H1 (cell line): ENCODE measurements at regions not wholly inside any gene's neighbourhood (a gene's known extent, or its start where the extent isn't known, plus 50 kb on each side); places are given as distances from the start of the nearest gene placed in this dataset.

Experiments
- CTCF ChIA-PET: fragments of 300-600 bp; sonication (Branson Sonifier 250); formaldehyde crosslinking; loops from one replicate; lab custom pipeline; 2021; ENCODE audit not compliant: partially characterized antibody; lab: Charles Lee
- POLR2A ChIA-PET: fragments of 300-600 bp; sonication (Branson Sonifier 250); formaldehyde crosslinking; loops from one replicate; lab custom pipeline; 2021; ENCODE audit warnings: inconsistent platforms; ENCODE audit not compliant: partially characterized antibody; lab: Charles Lee
- DNase-seq, 2 experiments: peaks; one replicate each; pipeline versions ENCODE4 v3.0.0 to v3.0.0-alpha.2; 2010 to 2022; ENCODE audit warnings: low spot score in 2 of 2, low read depth in 1 of 2, mixed read lengths in 1 of 2
- FAIRE-seq: peaks from 2 replicates; lab custom pipeline; 2011; peaks lifted over from hg19 to GRCh38; lab: Jason Lieb, UNC
- H2AFZ ChIP-seq: 2 replicates; pipeline ENCODE4 v1.8.1; 2012; ENCODE audit warnings: low read length, inconsistent platforms
- H2AK5ac ChIP-seq: 2 replicates; pipeline ENCODE4 v1.6.1; 2013; ENCODE audit warnings: low read depth, low read length
- H2BK120ac ChIP-seq: replicated peaks from 2 replicates; pipeline ENCODE3; 2013; ENCODE audit warnings: low read depth, low read length, inconsistent platforms
- H2BK12ac ChIP-seq: 2 replicates; pipeline ENCODE4 v1.6.1; 2013; ENCODE audit warnings: low read depth, low read length
- H2BK15ac ChIP-seq: 2 replicates; pipeline ENCODE4 v1.6.1; 2013; ENCODE audit warnings: low read length
- H2BK20ac ChIP-seq: 2 replicates; pipeline ENCODE4 v1.6.1; 2013; ENCODE audit warnings: low read length
- H2BK5ac ChIP-seq: 2 replicates; pipeline ENCODE4 v1.6.1; 2013; ENCODE audit warnings: low read depth, low read length
- H3K14ac ChIP-seq: 2 replicates; pipeline ENCODE4 v1.6.1; 2013; ENCODE audit warnings: inconsistent platforms; ENCODE audit not compliant: insufficient read length
- H3K18ac ChIP-seq: 2 replicates; pipeline ENCODE4 v1.6.1; 2013; ENCODE audit warnings: low read length; ENCODE audit errors: extremely low read depth
- H3K23ac ChIP-seq: 2 replicates; pipeline ENCODE4 v1.6.1; 2013; ENCODE audit warnings: inconsistent platforms; ENCODE audit not compliant: insufficient read length
- H3K23me2 ChIP-seq: 2 replicates; pipeline ENCODE4 v1.6.1; 2013; ENCODE audit warnings: low read depth, low read length
- H3K27ac ChIP-seq: 2 replicates; pipeline ENCODE4 v1.6.1; 2011; ENCODE audit warnings: low read depth, low read length, inconsistent platforms
- H3K27me3 ChIP-seq, 4 experiments: replicated peaks in 1 of 4; 1 replicate in 1 of 4; 2 replicates in 3 of 4; pipeline versions ENCODE4 v1.6.1 to v1.8.1; 2011 to 2013; ENCODE audit warnings: low read length in 3 of 4, mild to moderate bottlenecking in 3 of 4, inconsistent platforms in 2 of 4, mixed read lengths in 2 of 4, moderate library complexity in 1 of 4; ENCODE audit not compliant: control insufficient read depth in 3 of 4, insufficient read depth in 3 of 4; ENCODE audit errors: extremely low read depth in 1 of 4
- H3K36me3 ChIP-seq, 4 experiments: 2 replicates each; pipeline versions ENCODE4 v1.6.1 to v1.8.1; 2011 to 2013; ENCODE audit warnings: mild to moderate bottlenecking in 4 of 4, low read length in 3 of 4, moderate library complexity in 2 of 4, control low read depth in 1 of 4, inconsistent platforms in 1 of 4; ENCODE audit not compliant: insufficient read depth in 4 of 4, control insufficient read depth in 2 of 4
- H3K4ac ChIP-seq: replicated peaks from 2 replicates; pipeline ENCODE3; 2013; ENCODE audit warnings: low read length, low read depth, mixed read lengths, inconsistent platforms; ENCODE audit not compliant: insufficient read length
- H3K4me1 ChIP-seq, 4 experiments: replicated peaks in 1 of 4; 1 replicate in 1 of 4; 2 replicates in 3 of 4; pipeline versions ENCODE4 v1.6.1 to v1.8.1; 2011 to 2013; ENCODE audit warnings: low read length in 3 of 4, inconsistent platforms in 2 of 4, mixed read lengths in 1 of 4; ENCODE audit not compliant: insufficient read depth in 4 of 4, control insufficient read depth in 3 of 4
- H3K4me2 ChIP-seq, 2 experiments: 2 replicates each; pipeline versions ENCODE4 v1.6.1 to v1.8.1; 2011 to 2013; ENCODE audit warnings: low read depth in 2 of 2, low read length in 2 of 2, control low read depth in 1 of 2, inconsistent platforms in 1 of 2, mild to moderate bottlenecking in 1 of 2; ENCODE audit not compliant: insufficient read depth in 1 of 2
- H3K4me3 ChIP-seq, 4 experiments: fragments of 200-600, 300-600 bp in 1 of 4; sonication (generic), shearing (Covaris generic), sonication (Bioruptor Twin) in 1 of 4; 2 replicates each; pipeline versions ENCODE4 v1.5.1 to v1.8.1; 2011 to 2016; ENCODE audit warnings: low read length in 4 of 4, low read depth in 3 of 4, control low read depth in 2 of 4, inconsistent platforms in 2 of 4, mild to moderate bottlenecking in 2 of 4, mixed read lengths in 1 of 4, moderate library complexity in 1 of 4; ENCODE audit not compliant: insufficient read depth in 2 of 4; ENCODE audit errors: extremely low read depth in 1 of 4
- H3K56ac ChIP-seq: replicated peaks from 2 replicates; pipeline ENCODE3; 2013; ENCODE audit warnings: low read depth, mild to moderate bottlenecking, mixed read lengths, low read length, inconsistent platforms; ENCODE audit not compliant: insufficient read length
- H3K79me1 ChIP-seq: 2 replicates; pipeline ENCODE4 v1.6.1; 2013; ENCODE audit warnings: low read depth, low read length, control low read depth
- H3K79me2 ChIP-seq, 2 experiments: 2 replicates each; pipeline versions ENCODE4 v1.6.1 to v1.8.1; 2012 to 2013; ENCODE audit warnings: low read length in 2 of 2, mild to moderate bottlenecking in 2 of 2, inconsistent platforms in 1 of 2; ENCODE audit not compliant: insufficient read depth in 2 of 2, control insufficient read depth in 1 of 2
- H3K9ac ChIP-seq, 4 experiments: replicated peaks in 1 of 4; 1 replicate in 1 of 4; 2 replicates in 3 of 4; pipeline versions ENCODE4 v1.6.1 to v1.8.1; 2011 to 2013; ENCODE audit warnings: low read depth in 3 of 4, low read length in 3 of 4, control low read depth in 2 of 4, mild to moderate bottlenecking in 2 of 4, moderate library complexity in 2 of 4, inconsistent platforms in 1 of 4; ENCODE audit errors: extremely low read depth in 1 of 4
- H3K9me3 ChIP-seq, 2 experiments: 2 replicates each; pipeline versions ENCODE4 v1.6.1 to v1.8.1; 2012 to 2013; ENCODE audit warnings: mild to moderate bottlenecking in 2 of 2, moderate library complexity in 2 of 2, control low read depth in 1 of 2, inconsistent platforms in 1 of 2, low read depth in 1 of 2, low read length in 1 of 2, mixed read lengths in 1 of 2; ENCODE audit not compliant: insufficient read depth in 2 of 2
- H4K20me1 ChIP-seq, 2 experiments: replicated peaks in 1 of 2; 2 replicates each; pipeline versions ENCODE3 to v1.8.1; 2011 to 2013; ENCODE audit warnings: inconsistent platforms in 2 of 2, low read length in 2 of 2, mild to moderate bottlenecking in 1 of 2; ENCODE audit not compliant: insufficient read depth in 2 of 2, control insufficient read depth in 1 of 2
- H4K5ac ChIP-seq: 2 replicates; pipeline ENCODE4 v1.6.1; 2013; ENCODE audit warnings: low read length, low read depth, mixed read lengths, inconsistent platforms; ENCODE audit not compliant: insufficient read length
- H4K8ac ChIP-seq: 2 replicates; pipeline ENCODE4 v1.8.0; 2013; ENCODE audit warnings: mild to moderate bottlenecking, moderate library complexity, low read length, inconsistent platforms; ENCODE audit not compliant: insufficient read depth; ENCODE audit errors: extremely low read depth
- H4K91ac ChIP-seq: replicated peaks from 2 replicates; pipeline ENCODE3; 2013; ENCODE audit warnings: low read length, mixed read lengths, inconsistent platforms; ENCODE audit not compliant: insufficient read length
- BCL11A ChIP-seq, 2 experiments: IDR thresholded peaks; one replicate each; pipeline ENCODE4 v1.6.1; 2011; ENCODE audit warnings: low read depth in 2 of 2, low read length in 2 of 2, mild to moderate bottlenecking in 2 of 2
- FOSL1 ChIP-seq: IDR thresholded peaks from 2 replicates; pipeline ENCODE4 v1.6.1; 2011; ENCODE audit warnings: mild to moderate bottlenecking, low read depth, low read length, moderate library complexity; ENCODE audit not compliant: insufficient read depth
- HDAC2 ChIP-seq, 2 experiments: fragments of 300-600 bp in 1 of 2; sonication (generic) in 1 of 2; IDR thresholded peaks; 2 replicates each; pipeline ENCODE4 v1.6.1; 2011 to 2012; ENCODE audit warnings: low read depth in 2 of 2, low read length in 2 of 2, mild to moderate bottlenecking in 2 of 2, moderate library complexity in 2 of 2, borderline replicate concordance in 1 of 2, inconsistent platforms in 1 of 2
- KDM1A ChIP-seq: fragments of 200-600, 300-600 bp; sonication (generic); IDR thresholded peaks from 2 replicates; pipeline ENCODE4 v1.7.1; 2016; ENCODE audit warnings: mild to moderate bottlenecking, low read length, borderline replicate concordance
- POLR2AphosphoS5 ChIP-seq: IDR thresholded peaks from 2 replicates; pipeline ENCODE4 v1.6.1; 2011; ENCODE audit warnings: low read depth, low read length
- POU5F1 ChIP-seq: IDR thresholded peaks from 2 replicates; pipeline ENCODE4 v1.6.1; 2011; ENCODE audit warnings: low read depth, mild to moderate bottlenecking, low read length, moderate library complexity
- SP4 ChIP-seq: IDR thresholded peaks from 2 replicates; pipeline ENCODE4 v1.6.1; 2012; ENCODE audit warnings: low read length, inconsistent platforms
- SUZ12 ChIP-seq: fragments of 200-600 bp; sonication (generic); IDR thresholded peaks from 2 replicates; pipeline ENCODE4 v1.6.1; 2012; ENCODE audit warnings: mild to moderate bottlenecking, inconsistent platforms, low read length, moderate library complexity, mixed read lengths
- TAF1 ChIP-seq: IDR thresholded peaks from 2 replicates; pipeline ENCODE4 v1.6.1; 2011; ENCODE audit warnings: mild to moderate bottlenecking, low read depth, low read length
- TAF7 ChIP-seq: optimal IDR thresholded peaks from 2 replicates; pipeline ENCODE3; 2011; ENCODE audit warnings: low read depth, mild to moderate bottlenecking, inconsistent platforms, low read length, moderate library complexity, borderline replicate concordance
- TEAD4 ChIP-seq: IDR thresholded peaks from 2 replicates; pipeline ENCODE4 v1.6.1; 2012; ENCODE audit warnings: low read depth, low read length, inconsistent platforms, mixed read lengths
- WGBS, 2 experiments: shearing (Covaris generic) in 1 of 2; methylation state at CpG; one replicate each; pipeline versions ENCODE4 v1.1.6 to v1.1.7; 2013 to 2015; ENCODE audit warnings: low lambda C conversion rate in 2 of 2, mixed read lengths in 2 of 2, inconsistent platforms in 1 of 2, low coverage in 1 of 2, missing lambda C conversion rate in 1 of 2; ENCODE audit not compliant: insufficient replicate concordance in 2 of 2, insufficient coverage in 1 of 2, insufficient read length in 1 of 2; ENCODE audit errors: extremely low coverage in 1 of 2, missing lambda C conversion rate in 1 of 2; 5-methylcytosine and 5-hydroxymethylcytosine counted together
- TF ChIP-seq, protein P1 (sequence below): IDR thresholded peaks from 2 replicates; pipeline ENCODE4 v1.6.1; 2012; ENCODE audit warnings: low read length, inconsistent platforms

DNA sequence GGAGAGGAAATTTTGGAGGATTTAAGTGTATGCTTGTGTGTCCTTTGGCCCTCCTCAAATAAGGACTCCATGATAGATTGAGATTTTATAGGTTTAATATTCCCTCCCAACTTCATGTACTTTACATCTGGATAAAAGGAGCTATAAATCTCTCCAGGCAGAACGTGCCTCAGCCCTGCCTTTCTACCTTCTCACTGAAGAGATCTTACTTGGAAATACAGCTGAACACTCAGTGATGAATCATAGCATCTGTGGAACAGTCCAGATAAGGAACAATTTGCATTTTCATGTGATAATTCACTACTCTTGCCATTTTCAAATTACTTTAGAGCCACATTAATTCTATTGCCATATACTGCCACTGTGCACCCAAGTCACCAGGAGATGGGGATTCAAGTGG, 364.6 kb upstream of the PODXL start:
- Histone ChIP-seq H3K9ac (no peak overlapping the region), H3K23me2 (no peaks in the 10 kb centered on the region), H4K8ac (no peak overlapping the region), H2AFZ (no peak overlapping the region), H3K4me1 (peaks cover 0 to 2% (median 0%) of the 10 kb centered on the region in 4 experiments; a peak in 1 of 7 replicates), H3K27ac (no peak overlapping the region), H3K4ac (no peak overlapping the region), H4K20me1 (no peaks in the 10 kb centered on the region), H3K9me3 (no peaks in the 10 kb centered on the region), H2BK5ac (no peak overlapping the region), H2AK5ac (no peak overlapping the region), H4K5ac (no peak overlapping the region), H2BK20ac (no peak overlapping the region), H3K27me3 (no peaks in the 10 kb centered on the region), H3K14ac (no peak overlapping the region), H3K23ac (no peak overlapping the region), H3K36me3 (no peaks in the 10 kb centered on the region), H3K79me2 (no peaks in the 10 kb centered on the region), H3K79me1 (no peaks in the 10 kb centered on the region), H2BK15ac (no peak overlapping the region), H2BK12ac (no peak overlapping the region), H3K18ac (no peak overlapping the region), H3K4me2 (no peak overlapping the region), H3K56ac (no peak overlapping the region), H3K4me3 (no peak overlapping the region), H4K91ac (no peak overlapping the region), H2BK120ac (no peak overlapping the region)
- ChIA-PET CTCF (interaction anchor here (0.6 to 3.9 kb wide), 12 partner anchors 11 to 232 kb away, joined by 3 to 19 read pairs (median 3); no protein-coding TSS in a partner anchor), POLR2A (no interaction called here)
- FAIRE-seq: no peak
- no peak for DNase-seq
- 81% methylated on average over 1 of the region's 1 CpG; no CpG with 5 or more reads in 1 of the 2 experiments for WGBS, 2 experiments
- TF ChIP-seq SUZ12 (no peak), SP4 (no peak), KDM1A (no peak), TAF7 (no peak), POU5F1 (no peak), BCL11A (IDR thresholded peaks at IDR 0.05; ENCODE audit: low read depth in 2 of 2, low read length in 2 of 2) (no peak), FOSL1 (no peak), TAF1 (no peak), HDAC2 (IDR thresholded peaks at IDR 0.05; ENCODE audit: borderline replicate concordance in 1 of 2, low read depth in 2 of 2, low read length in 2 of 2) (no peak), TEAD4 (no peak), POLR2AphosphoS5 (no peak)
- TF ChIP-seq, protein P1, sequence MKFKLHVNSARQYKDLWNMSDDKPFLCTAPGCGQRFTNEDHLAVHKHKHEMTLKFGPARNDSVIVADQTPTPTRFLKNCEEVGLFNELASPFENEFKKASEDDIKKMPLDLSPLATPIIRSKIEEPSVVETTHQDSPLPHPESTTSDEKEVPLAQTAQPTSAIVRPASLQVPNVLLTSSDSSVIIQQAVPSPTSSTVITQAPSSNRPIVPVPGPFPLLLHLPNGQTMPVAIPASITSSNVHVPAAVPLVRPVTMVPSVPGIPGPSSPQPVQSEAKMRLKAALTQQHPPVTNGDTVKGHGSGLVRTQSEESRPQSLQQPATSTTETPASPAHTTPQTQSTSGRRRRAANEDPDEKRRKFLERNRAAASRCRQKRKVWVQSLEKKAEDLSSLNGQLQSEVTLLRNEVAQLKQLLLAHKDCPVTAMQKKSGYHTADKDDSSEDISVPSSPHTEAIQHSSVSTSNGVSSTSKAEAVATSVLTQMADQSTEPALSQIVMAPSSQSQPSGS: no peak
